NOMO-1 (cell line): ENCODE measurements at regions not wholly inside any gene's neighbourhood (a gene's known extent, or its start where the extent isn't known, plus 50 kb on each side); places are given as distances from the start of the nearest gene placed in this dataset.

Source experiments
- DNase-seq, 2 experiments: peaks; one replicate each; lab custom pipeline; 2025; ENCODE audit not compliant: unreplicated experiment in 2 of 2; lab: John Stamatoyannopoulos, UW

DNA sequence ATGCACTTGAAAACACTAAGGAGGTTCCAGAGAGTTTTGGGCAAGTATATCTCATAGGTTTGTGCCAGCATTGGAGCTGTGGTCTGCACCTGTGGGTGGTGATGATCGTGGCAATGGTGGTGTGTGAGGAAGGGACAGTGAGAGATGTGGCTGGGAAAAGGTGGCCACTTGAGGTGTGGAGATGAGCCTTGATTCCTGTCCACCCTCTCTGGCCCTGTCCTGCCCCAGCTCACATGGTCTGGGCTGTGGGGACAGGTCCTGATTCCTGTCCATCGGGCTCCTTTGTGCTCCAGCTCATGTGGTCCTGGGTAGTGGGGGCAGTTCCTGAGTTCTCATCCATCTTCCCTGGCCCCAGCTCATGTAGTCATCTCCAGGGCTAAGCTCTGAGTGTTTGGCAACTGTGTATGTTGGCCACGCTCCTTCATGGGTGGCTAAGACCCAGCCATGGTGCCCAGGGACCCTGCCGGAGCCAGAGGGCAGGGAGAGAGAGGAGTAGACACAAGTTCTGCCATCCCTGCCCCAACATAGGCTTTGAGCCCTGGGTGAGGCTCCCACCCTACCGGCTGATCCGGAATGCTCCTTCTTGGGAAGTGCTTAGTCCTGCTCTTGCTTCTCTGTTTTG lies 294.4 kb upstream of the HDAC4 start:
- DNase-seq: no peak

DNA sequence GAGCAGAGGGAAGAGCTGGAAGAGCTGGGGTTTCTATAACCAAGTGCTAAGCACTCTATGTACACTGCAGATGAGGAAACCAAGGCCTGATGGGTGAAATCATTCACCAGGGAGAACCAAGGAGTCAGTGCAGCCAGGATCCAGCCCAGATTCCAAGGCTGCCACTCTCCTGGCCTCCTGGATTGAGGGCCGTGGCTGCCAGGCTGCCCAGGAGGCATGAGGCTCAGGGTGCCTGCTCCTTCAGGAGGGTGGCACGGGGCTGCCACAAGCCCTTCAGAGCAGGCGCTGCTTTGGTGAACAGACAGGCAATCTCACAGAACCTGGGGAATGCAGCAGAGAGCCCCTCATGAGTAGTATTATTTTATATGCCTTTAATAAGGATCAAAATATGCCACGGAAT lies 293.7 kb upstream of the HDAC4 start:
- no peak for DNase-seq

- no peak for DNase-seq
Observed at GRCh38 chr2:239693761-239694415, 293.1 kb upstream of the HDAC4 start.

- no peak for DNase-seq
Observed at GRCh38 chr2:239693330-239693729, 292.5 kb upstream of the HDAC4 start.

GRCh38 chr2:239692919-239693318 lies 292.1 kb upstream of the HDAC4 start:
- no peak for DNase-seq

GRCh38 chr2:239692362-239692851 lies 291.6 kb upstream of the HDAC4 start:
- DNase-seq: no peak

DNA sequence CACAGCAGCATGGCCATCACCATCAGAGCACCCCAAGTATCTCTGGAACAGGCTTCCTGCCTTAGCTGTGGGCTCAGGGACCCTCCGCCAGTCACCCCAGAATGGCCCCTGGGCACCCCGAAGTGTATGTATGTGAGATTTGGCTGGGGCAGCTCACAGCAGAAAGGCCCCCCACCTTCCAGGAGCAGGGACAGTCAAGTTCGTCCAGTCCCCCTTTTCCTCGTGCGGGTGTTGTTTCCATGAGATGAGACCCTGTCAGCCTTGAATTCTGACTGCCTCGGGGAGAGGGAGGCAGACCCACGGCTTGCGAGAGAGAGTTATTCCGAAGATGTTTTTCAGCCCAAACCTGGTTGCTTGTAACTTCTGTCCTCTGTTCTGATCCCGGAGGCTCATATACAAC lies 290.9 kb upstream of the HDAC4 start:
- DNase-seq: no peak

DNA sequence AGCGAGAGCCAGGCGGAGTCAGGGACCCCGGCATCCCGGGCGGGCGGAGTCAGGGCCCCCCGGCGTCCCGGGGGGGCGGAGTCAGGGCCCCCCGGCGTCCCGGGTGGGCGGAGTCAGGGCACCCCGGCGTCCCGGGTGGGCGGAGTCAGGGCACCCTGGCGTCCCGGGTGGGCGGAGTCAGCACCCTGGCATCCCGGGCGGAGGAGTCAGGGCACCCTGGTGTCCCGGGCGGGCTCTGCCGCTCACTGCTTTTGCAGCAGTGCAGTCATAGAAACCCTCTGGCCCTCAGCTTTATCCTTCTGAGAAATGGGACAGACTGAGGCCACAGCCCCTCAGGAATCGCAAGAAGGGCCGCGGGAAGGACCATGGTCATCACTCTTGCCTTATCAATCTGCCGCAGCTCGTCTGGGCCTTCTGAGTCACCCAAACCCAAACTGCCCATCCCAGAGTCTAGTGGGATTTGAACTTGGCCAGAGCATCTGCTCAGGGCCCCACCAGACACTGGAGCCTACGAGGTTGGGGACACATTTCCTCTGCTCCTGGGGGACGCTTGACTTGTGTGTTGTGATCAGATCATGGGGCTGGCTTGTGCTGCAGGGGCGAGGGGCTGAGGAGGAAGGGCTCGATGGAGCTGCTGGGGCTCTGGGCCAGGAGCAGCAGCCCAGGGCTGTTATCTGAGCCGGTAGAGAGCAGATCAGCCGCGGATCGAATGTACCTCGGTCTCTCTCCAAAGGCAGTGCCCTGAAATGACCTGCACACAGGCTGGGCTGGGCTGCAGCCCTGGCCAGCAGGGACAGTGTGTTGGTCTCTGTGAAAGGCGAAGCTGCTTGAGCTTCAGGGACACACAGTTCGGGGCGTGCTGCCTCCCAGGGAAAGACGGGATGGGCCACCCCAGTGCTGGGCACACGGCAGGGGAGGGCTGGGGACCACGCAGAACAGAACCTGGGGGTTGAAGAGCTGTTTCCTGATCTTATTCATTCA lies 290.1 kb upstream of the HDAC4 start:
- DNase-seq: no peak

DNA sequence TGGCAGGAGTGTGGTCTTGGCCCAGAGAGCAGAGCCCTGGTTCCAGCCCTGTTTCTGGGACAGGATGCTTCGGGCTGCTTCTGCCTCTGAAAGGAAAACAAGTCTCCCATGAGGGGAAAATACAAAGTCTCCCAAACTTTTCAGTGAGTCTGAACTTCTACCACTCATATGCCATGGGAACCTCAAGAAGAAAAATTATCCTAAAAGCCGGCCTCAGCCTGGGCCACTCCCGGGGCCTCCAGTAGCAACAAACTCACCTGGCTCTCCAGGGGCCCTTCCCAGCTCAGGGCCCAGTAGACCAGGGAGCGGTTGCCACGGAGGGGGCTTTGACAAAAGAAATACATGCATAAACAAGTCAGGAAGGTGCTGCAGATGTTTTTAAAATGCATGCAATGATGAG lies 289.2 kb upstream of the HDAC4 start:
- DNase-seq: no peak

- DNase-seq: no peak
Observed at GRCh38 chr2:239689410-239689809, 288.6 kb upstream of the HDAC4 start.

- DNase-seq: no peak
Observed at GRCh38 chr2:239688840-239689239, 288.0 kb upstream of the HDAC4 start.

DNA sequence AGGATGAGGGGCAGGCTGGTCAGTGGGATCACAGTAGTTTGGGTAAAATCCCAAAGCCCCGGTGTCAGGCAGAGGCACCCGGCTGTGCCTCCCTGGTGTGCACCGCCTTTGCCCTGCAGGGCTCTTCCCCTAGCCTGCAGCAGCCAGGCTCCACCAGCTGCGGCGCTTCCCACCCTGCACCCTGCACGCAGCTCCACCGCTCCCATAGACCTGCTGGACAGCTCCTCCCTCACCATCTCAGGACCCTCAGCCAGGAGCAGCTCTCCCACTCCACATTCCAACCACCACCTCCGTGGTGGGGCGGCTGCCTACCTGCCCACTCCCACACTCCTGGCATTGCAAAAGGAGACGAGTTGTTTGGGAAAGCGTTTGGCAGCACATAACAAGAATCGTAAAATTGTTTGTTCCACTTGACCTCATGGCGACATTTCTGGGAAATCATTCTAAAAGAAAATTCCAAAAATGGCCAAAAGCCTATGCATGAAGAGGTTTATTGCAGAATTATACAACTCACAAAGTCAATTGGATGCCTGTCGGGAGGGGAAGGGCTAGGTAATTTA lies 287.4 kb upstream of the HDAC4 start:
- no peak for DNase-seq

- DNase-seq: no peak
Observed at GRCh38 chr2:239687441-239687840, 286.6 kb upstream of the HDAC4 start.

DNA sequence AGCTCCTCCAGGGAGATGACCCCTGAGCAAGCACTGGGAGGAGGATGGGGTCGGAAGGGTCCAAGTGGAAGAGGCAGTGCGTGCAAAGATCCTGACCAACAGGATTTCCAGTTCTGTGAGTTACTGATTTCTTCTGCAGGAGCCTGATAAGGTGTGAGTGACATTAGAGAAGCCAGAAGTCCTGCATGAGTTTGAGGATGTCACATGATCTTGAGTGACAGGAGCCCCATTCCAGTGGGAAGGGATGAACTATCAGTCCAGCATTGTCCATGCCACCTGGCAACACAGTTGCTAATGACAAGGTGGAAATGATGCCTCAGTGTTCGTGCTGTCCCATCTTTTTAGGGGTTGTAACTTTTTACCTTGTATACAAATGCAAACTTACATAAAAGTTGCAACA lies 285.1 kb upstream of the HDAC4 start:
- DNase-seq: no peak

DNA sequence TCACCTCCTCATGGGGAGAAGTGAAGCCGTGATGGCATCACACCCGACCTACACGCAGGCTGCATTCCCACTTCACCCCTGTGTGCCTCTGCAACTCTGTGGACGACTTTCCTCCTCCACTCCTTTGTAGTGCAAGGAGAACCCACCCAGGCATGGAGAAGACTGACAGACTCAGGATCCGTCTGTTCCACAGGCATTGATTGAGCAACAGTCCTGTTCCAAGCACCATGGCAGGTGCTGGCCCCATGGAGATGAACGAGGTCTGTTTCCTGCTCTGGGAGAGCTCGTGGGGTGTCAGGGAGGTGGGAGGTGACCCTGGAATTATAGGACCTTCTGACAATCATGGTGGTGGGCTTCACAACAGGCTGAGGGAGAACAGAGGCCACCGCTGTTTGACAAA lies 284.7 kb upstream of the HDAC4 start:
- no peak for DNase-seq

- no peak for DNase-seq
Observed at GRCh38 chr2:239684996-239685395, 284.2 kb upstream of the HDAC4 start.

- no peak for DNase-seq
Observed at GRCh38 chr2:239684271-239684810, 283.5 kb upstream of the HDAC4 start.

- DNase-seq: no peak
Observed at GRCh38 chr2:239682518-239682917, 281.7 kb upstream of the HDAC4 start.

- DNase-seq: no peak
Observed at GRCh38 chr2:239679755-239680154, 278.9 kb upstream of the HDAC4 start.

- no peak for DNase-seq
Observed at GRCh38 chr2:239678666-239679296, 278.0 kb upstream of the HDAC4 start.

DNA sequence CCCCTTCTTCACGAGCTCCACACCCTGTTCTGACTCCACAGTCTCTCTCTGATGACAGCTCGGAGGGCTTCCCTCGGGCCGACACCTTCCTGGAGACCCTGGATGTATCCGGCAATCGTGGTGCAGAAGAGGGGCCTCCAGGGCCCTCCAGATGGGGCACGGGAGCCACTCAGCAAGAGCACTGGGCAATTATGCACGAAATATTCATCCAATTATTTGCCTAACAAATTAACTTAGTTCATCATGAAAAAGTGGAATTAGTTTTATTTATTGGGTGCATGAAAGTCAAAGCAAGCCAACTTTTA lies 277.3 kb upstream of the HDAC4 start:
- DNase-seq: no peak
